WTC11 (cell line): ENCODE measurements at regions not wholly inside any gene's neighbourhood (a gene's known extent, or its start where the extent isn't known, plus 50 kb on each side); places are given as distances from the start of the nearest gene placed in this dataset.

Source experiments
- ATAC-seq: fragments of 200-7000 bp; cut with Tn5 transposase; 2 replicates; pipeline ENCODE4 v1.10.0; 2021; ENCODE audit warnings: mild to moderate bottlenecking, moderate library complexity
- CTCF ChIA-PET: fragments of 300-600 bp; sonication (Branson Sonifier 250); formaldehyde crosslinking; loops from one replicate; lab custom pipeline; 2021; ENCODE audit warnings: antibody characterized with exemption; lab: Charles Lee
- POLR2A ChIA-PET: fragments of 350-600 bp; sonication (Branson Sonifier 250); formaldehyde crosslinking; loops from one replicate; lab custom pipeline; 2021; ENCODE audit warnings: antibody characterized with exemption; lab: Charles Lee
- DNase-seq: peaks from one replicate; pipeline ENCODE4 v3.0.0; 2021; ENCODE audit warnings: low spot score
- H3K27ac Mint-ChIP-seq: 2 replicates; pipeline ENCODE4 v1.8.0; 2021; ENCODE audit warnings: mixed read lengths
- H3K27me3 Mint-ChIP-seq: 2 replicates; pipeline ENCODE4 v1.8.0; 2021; ENCODE audit warnings: low read depth, mild to moderate bottlenecking, moderate library complexity, mixed read lengths
- H3K36me3 Mint-ChIP-seq: 2 replicates; pipeline ENCODE4 v1.8.0; 2021; ENCODE audit warnings: mixed read lengths
- H3K4me1 Mint-ChIP-seq: 2 replicates; pipeline ENCODE4 v1.8.0; 2022; ENCODE audit warnings: mixed read lengths
- H3K4me3 Mint-ChIP-seq: 2 replicates; pipeline ENCODE4 v1.8.0; 2021; ENCODE audit warnings: mild to moderate bottlenecking, moderate library complexity, mixed read lengths
- H3K9me3 Mint-ChIP-seq: 2 replicates; pipeline ENCODE4 v1.8.0; 2021; ENCODE audit warnings: mixed read lengths
- ATF1 ChIP-seq: sonication (generic); formaldehyde crosslinking; IDR thresholded peaks from 2 replicates; pipeline ENCODE4 v1.8.1; 2023; ENCODE audit warnings: mild to moderate bottlenecking, moderate library complexity, missing genetic modification reagents
- CTCF ChIP-seq: fragments of 200-600 bp; IDR thresholded peaks from 2 replicates; pipeline ENCODE4 v1.8.0; 2022; ENCODE audit warnings: antibody characterized with exemption
- E2F1 ChIP-seq: sonication (generic); formaldehyde crosslinking; IDR thresholded peaks from 2 replicates; pipeline ENCODE4 v1.8.0; 2022; ENCODE audit warnings: mild to moderate bottlenecking, missing genetic modification reagents
- E2F5 ChIP-seq: sonication (generic); formaldehyde crosslinking; IDR thresholded peaks from 2 replicates; pipeline ENCODE4 v1.8.1; 2022; ENCODE audit warnings: mild to moderate bottlenecking, moderate library complexity, missing genetic modification reagents
- ETV6 ChIP-seq: sonication (generic); formaldehyde crosslinking; IDR thresholded peaks from 2 replicates; pipeline ENCODE4 v1.8.1; 2022; ENCODE audit warnings: mild to moderate bottlenecking, missing genetic modification reagents
- IRF2 ChIP-seq: sonication (generic); formaldehyde crosslinking; IDR thresholded peaks from 2 replicates; pipeline ENCODE4 v1.8.0; 2022; ENCODE audit warnings: low read depth, missing genetic modification reagents, borderline replicate concordance
- JAZF1 ChIP-seq: fragments of 250-450 bp; sonication (Bioruptor Pico); IDR thresholded peaks from 2 replicates; pipeline ENCODE4 v1.9.0; 2021; ENCODE audit warnings: moderate library complexity, mild to moderate bottlenecking, inconsistent platforms
- KAT7 ChIP-seq: sonication (generic); formaldehyde crosslinking; IDR thresholded peaks from 2 replicates; pipeline ENCODE4 v1.8.1; 2023; ENCODE audit warnings: missing genetic modification reagents, mild to moderate bottlenecking, borderline replicate concordance
- MLX ChIP-seq: sonication (generic); formaldehyde crosslinking; IDR thresholded peaks from 2 replicates; pipeline ENCODE4 v1.8.1; 2023; ENCODE audit warnings: mild to moderate bottlenecking, missing genetic modification reagents, moderate library complexity
- NFATC4 ChIP-seq: fragments of 250-450 bp; sonication (Bioruptor Pico); IDR thresholded peaks from 2 replicates; pipeline ENCODE4 v1.9.0; 2021; ENCODE audit warnings: mild to moderate bottlenecking
- NFE2L1 ChIP-seq: sonication (generic); formaldehyde crosslinking; IDR thresholded peaks from 2 replicates; pipeline ENCODE4 v1.8.1; 2023; ENCODE audit warnings: missing genetic modification reagents
- NFYB ChIP-seq: sonication (generic); formaldehyde crosslinking; conservative IDR thresholded peaks from 2 replicates; pipeline ENCODE4 v1.8.0; 2022; ENCODE audit warnings: low read depth, missing genetic modification reagents
- NR2C2 ChIP-seq: sonication (generic); formaldehyde crosslinking; IDR thresholded peaks from 2 replicates; pipeline ENCODE4 v1.8.0; 2022; ENCODE audit warnings: mild to moderate bottlenecking, missing genetic modification reagents
- RELA ChIP-seq: sonication (generic); formaldehyde crosslinking; IDR thresholded peaks from 2 replicates; pipeline ENCODE4 v1.8.1; 2022; ENCODE audit warnings: missing genetic modification reagents, mild to moderate bottlenecking, borderline replicate concordance
- SMAD3 ChIP-seq: sonication (generic); formaldehyde crosslinking; IDR thresholded peaks from 2 replicates; pipeline ENCODE4 v1.8.0; 2022; ENCODE audit warnings: missing genetic modification reagents, mild to moderate bottlenecking, borderline replicate concordance
- SMAD4 ChIP-seq: sonication (generic); formaldehyde crosslinking; IDR thresholded peaks from 2 replicates; pipeline ENCODE4 v1.8.0; 2022; ENCODE audit warnings: mild to moderate bottlenecking, missing genetic modification reagents
- SOX15 ChIP-seq: fragments of 250-450 bp; sonication (Bioruptor Pico); IDR thresholded peaks from 2 replicates; pipeline ENCODE4 v1.9.0; 2021; ENCODE audit warnings: mild to moderate bottlenecking
- SP1 ChIP-seq: sonication (generic); formaldehyde crosslinking; conservative IDR thresholded peaks from 2 replicates; pipeline ENCODE4 v1.8.1; 2022; ENCODE audit warnings: missing genetic modification reagents
- TCF7 ChIP-seq: sonication (generic); formaldehyde crosslinking; IDR thresholded peaks from 2 replicates; pipeline ENCODE4 v1.8.0; 2022; ENCODE audit warnings: mild to moderate bottlenecking, low read depth, missing genetic modification reagents, moderate library complexity
- ZBTB21 ChIP-seq: sonication (generic); formaldehyde crosslinking; IDR thresholded peaks from 2 replicates; pipeline ENCODE4 v1.8.1; 2023; ENCODE audit warnings: mild to moderate bottlenecking, missing genetic modification reagents, borderline replicate concordance
- ZNF232 ChIP-seq: sonication (generic); formaldehyde crosslinking; IDR thresholded peaks from 2 replicates; pipeline ENCODE4 v1.8.0; 2022; ENCODE audit warnings: mild to moderate bottlenecking, missing genetic modification reagents
- ZNF263 ChIP-seq: sonication (generic); formaldehyde crosslinking; IDR thresholded peaks from 2 replicates; pipeline ENCODE4 v1.8.1; 2022; ENCODE audit warnings: low read depth, mild to moderate bottlenecking, moderate library complexity, missing genetic modification reagents
- ZNF532 ChIP-seq: fragments of 250-450 bp; sonication (Bioruptor Pico); IDR thresholded peaks from 2 replicates; pipeline ENCODE4 v1.9.0; 2021; ENCODE audit warnings: mild to moderate bottlenecking, borderline replicate concordance
- TF ChIP-seq, protein P1 (sequence below): sonication (generic); formaldehyde crosslinking; IDR thresholded peaks from 2 replicates; pipeline ENCODE4 v1.8.1; 2022; ENCODE audit warnings: low read depth, missing genetic modification reagents, borderline replicate concordance
- TF ChIP-seq, protein P2 (sequence below): sonication (generic); formaldehyde crosslinking; IDR thresholded peaks from 2 replicates; pipeline ENCODE4 v1.8.1; 2022; ENCODE audit warnings: missing genetic modification reagents, borderline replicate concordance
- TF ChIP-seq, protein P3 (sequence below): sonication (generic); formaldehyde crosslinking; conservative IDR thresholded peaks from 2 replicates; pipeline ENCODE4 v1.8.1; 2022; ENCODE audit warnings: mild to moderate bottlenecking, missing genetic modification reagents

DNA sequence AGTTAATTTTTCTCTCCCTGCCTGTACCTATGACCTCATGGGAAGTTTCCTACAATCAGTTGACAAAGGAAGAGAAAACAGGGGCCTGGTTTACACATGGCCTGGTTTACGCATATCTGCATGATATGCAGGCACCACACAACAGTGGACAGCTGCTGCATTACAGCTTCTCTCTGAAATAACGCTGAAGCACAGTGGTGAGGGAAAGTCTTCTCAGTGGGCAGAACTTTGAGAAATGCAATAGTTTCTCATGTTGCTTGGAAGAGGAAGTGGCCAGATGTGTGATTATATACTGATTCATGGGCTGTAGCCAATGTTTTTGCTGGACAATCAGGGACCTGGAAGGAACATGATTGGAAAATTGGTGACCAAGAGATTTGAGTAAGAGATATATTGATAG, 324.1 kb upstream of the GOT2 start:
- ChIA-PET POLR2A (no interaction called here), CTCF (no interaction called here)
- TF ChIP-seq TCF7 (CRISPR knock-in tag) (no peak), NFATC4 (CRISPR knock-in tag) (no peak), JAZF1 (CRISPR knock-in tag) (no peak), RELA (CRISPR knock-in tag) (no peak), ZNF232 (CRISPR knock-in tag) (no peak), KAT7 (no peak), NFYB (CRISPR knock-in tag) (no peak), ZBTB21 (CRISPR knock-in tag) (no peak), SMAD4 (CRISPR knock-in tag) (no peak), E2F5 (no peak), E2F1 (CRISPR knock-in tag) (no peak), SMAD3 (no peak), ZNF532 (CRISPR knock-in tag) (no peak), ZNF263 (CRISPR knock-in tag) (no peak), IRF2 (CRISPR knock-in tag) (no peak), NFE2L1 (CRISPR knock-in tag) (no peak), MLX (CRISPR knock-in tag) (no peak)
- TF ChIP-seq, protein P1, sequence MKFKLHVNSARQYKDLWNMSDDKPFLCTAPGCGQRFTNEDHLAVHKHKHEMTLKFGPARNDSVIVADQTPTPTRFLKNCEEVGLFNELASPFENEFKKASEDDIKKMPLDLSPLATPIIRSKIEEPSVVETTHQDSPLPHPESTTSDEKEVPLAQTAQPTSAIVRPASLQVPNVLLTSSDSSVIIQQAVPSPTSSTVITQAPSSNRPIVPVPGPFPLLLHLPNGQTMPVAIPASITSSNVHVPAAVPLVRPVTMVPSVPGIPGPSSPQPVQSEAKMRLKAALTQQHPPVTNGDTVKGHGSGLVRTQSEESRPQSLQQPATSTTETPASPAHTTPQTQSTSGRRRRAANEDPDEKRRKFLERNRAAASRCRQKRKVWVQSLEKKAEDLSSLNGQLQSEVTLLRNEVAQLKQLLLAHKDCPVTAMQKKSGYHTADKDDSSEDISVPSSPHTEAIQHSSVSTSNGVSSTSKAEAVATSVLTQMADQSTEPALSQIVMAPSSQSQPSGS (CRISPR knock-in tag), result no peak
- ATAC-seq, result no peak
- Mint-ChIP-seq H3K4me3 (no peak overlapping the region), H3K27me3 (no peaks in the 10 kb centered on the region), H3K36me3 (no peaks in the 10 kb centered on the region), H3K27ac (no peak overlapping the region), H3K4me1 (no peaks in the 10 kb centered on the region), H3K9me3 (peaks cover 9% of the 10 kb centered on the region)
- DNase-seq, result no peak

- H3K36me3 Mint-ChIP-seq, result no peaks in the 10 kb centered on the region
- no peaks in the 10 kb centered on the region for H3K27me3 Mint-ChIP-seq
- H3K9me3 Mint-ChIP-seq, result peaks cover 6% of the 10 kb centered on the region
- CTCF ChIA-PET, result no interaction called here
- POLR2A ChIA-PET, result no interaction called here
- ATAC-seq (no peak), DNase-seq (no peak)
- no peak overlapping the region for H3K4me3 Mint-ChIP-seq
- H3K27ac Mint-ChIP-seq, result no peak overlapping the region
- H3K4me1 Mint-ChIP-seq, result peaks cover 9% of the 10 kb centered on the region
- no peak for TF ChIP-seq NFYB (CRISPR knock-in tag)
- TF ChIP-seq ATF1 (CRISPR knock-in tag), result no peak
- TF ChIP-seq NR2C2 (CRISPR knock-in tag), result no peak
- TF ChIP-seq CTCF, result no peak
- TF ChIP-seq, protein P2, sequence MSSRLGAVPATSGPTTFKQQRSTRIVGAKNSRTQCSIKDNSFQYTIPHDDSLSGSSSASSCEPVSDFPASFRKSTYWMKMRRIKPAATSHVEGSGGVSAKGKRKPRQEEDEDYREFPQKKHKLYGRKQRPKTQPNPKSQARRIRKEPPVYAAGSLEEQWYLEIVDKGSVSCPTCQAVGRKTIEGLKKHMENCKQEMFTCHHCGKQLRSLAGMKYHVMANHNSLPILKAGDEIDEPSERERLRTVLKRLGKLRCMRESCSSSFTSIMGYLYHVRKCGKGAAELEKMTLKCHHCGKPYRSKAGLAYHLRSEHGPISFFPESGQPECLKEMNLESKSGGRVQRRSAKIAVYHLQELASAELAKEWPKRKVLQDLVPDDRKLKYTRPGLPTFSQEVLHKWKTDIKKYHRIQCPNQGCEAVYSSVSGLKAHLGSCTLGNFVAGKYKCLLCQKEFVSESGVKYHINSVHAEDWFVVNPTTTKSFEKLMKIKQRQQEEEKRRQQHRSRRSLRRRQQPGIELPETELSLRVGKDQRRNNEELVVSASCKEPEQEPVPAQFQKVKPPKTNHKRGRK (CRISPR knock-in tag), result no peak
- TF ChIP-seq SOX15 (CRISPR knock-in tag), result no peak
- TF ChIP-seq KAT7, result no peak
- TF ChIP-seq, protein P3, sequence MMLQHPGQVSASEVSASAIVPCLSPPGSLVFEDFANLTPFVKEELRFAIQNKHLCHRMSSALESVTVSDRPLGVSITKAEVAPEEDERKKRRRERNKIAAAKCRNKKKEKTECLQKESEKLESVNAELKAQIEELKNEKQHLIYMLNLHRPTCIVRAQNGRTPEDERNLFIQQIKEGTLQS (CRISPR knock-in tag), result no peak
- no peak for TF ChIP-seq SP1 (CRISPR knock-in tag)
- TF ChIP-seq ETV6 (CRISPR knock-in tag), result no peak
These were observed 319.8 kb upstream of the GOT2 start for GRCh38 chr16:59053911-59054310.
